Ishikawa (cell line): ENCODE measurements at regions not wholly inside any gene's neighbourhood (a gene's known extent, or its start where the extent isn't known, plus 50 kb on each side); places are given as distances from the start of the nearest gene placed in this dataset.

Experiments
- CEBPB ChIP-seq: IDR thresholded peaks from 2 replicates; pipeline ENCODE4 v1.6.1; 2012
- CREB1 ChIP-seq: IDR thresholded peaks from 2 replicates; pipeline ENCODE4 v1.6.1; 2012; ENCODE audit warnings: low read depth
- EGR1 ChIP-seq: IDR thresholded peaks from 2 replicates; pipeline ENCODE4 v1.6.1; 2012
- EP300 ChIP-seq: IDR thresholded peaks from 2 replicates; pipeline ENCODE4 v1.6.1; 2012; ENCODE audit warnings: borderline replicate concordance
- FOXM1 ChIP-seq: IDR thresholded peaks from 2 replicates; pipeline ENCODE4 v1.6.1; 2012; ENCODE audit warnings: low read depth, borderline replicate concordance
- NFIC ChIP-seq: IDR thresholded peaks from 2 replicates; pipeline ENCODE4 v1.6.1; 2012
- RAD21 ChIP-seq: IDR thresholded peaks from 2 replicates; pipeline ENCODE4 v1.6.1; 2012; ENCODE audit warnings: low read depth
- TAF1 ChIP-seq: IDR thresholded peaks from 2 replicates; pipeline ENCODE4 v1.6.1; 2012; ENCODE audit warnings: low read depth, mild to moderate bottlenecking
- TCF12 ChIP-seq: IDR thresholded peaks from 2 replicates; pipeline ENCODE4 v1.6.1; 2012; ENCODE audit warnings: low read depth
- TEAD4 ChIP-seq: IDR thresholded peaks from 2 replicates; pipeline ENCODE4 v1.6.1; 2012
- YY1 ChIP-seq: IDR thresholded peaks from 2 replicates; pipeline ENCODE4 v1.6.1; 2012; ENCODE audit warnings: low read depth
- ZBTB7A ChIP-seq: IDR thresholded peaks from 2 replicates; pipeline ENCODE4 v1.6.1; 2012; ENCODE audit warnings: low read depth
- TF ChIP-seq, protein P1 (sequence below): IDR thresholded peaks from 2 replicates; pipeline ENCODE4 v1.6.1; 2012; ENCODE audit warnings: low read depth, mild to moderate bottlenecking
- TF ChIP-seq, protein P2 (sequence below): IDR thresholded peaks from 2 replicates; pipeline ENCODE4 v1.6.1; 2012
- TF ChIP-seq, protein P3 (sequence below): IDR thresholded peaks from 2 replicates; pipeline ENCODE4 v1.6.1; 2012

DNA sequence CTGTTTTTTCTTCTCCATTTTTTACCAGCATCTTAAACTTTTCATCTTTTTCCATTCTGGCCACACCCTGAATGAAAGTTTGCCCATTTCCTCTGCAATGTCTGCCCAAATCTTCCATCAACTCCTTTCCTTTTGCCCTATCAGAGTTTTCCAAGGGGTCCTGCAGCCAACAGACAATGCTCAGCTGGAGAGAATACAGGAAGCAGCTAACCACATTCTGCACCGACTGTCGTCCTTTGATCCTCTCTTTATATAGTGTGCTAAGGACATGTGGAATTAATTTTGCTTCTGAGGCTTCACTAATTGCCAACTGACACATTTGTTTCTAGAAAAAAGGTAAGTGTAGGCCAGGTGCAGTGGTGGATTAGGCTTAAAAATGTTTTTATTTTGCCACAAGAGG lies 50.5 kb upstream of the DLX2 start:
- TF ChIP-seq FOXM1: no peak
- no peak for TF ChIP-seq ZBTB7A
- no peak for TF ChIP-seq TEAD4
- TF ChIP-seq NFIC: no peak
- no peak for TF ChIP-seq CEBPB
- no peak for TF ChIP-seq TAF1
- TF ChIP-seq, protein P1, sequence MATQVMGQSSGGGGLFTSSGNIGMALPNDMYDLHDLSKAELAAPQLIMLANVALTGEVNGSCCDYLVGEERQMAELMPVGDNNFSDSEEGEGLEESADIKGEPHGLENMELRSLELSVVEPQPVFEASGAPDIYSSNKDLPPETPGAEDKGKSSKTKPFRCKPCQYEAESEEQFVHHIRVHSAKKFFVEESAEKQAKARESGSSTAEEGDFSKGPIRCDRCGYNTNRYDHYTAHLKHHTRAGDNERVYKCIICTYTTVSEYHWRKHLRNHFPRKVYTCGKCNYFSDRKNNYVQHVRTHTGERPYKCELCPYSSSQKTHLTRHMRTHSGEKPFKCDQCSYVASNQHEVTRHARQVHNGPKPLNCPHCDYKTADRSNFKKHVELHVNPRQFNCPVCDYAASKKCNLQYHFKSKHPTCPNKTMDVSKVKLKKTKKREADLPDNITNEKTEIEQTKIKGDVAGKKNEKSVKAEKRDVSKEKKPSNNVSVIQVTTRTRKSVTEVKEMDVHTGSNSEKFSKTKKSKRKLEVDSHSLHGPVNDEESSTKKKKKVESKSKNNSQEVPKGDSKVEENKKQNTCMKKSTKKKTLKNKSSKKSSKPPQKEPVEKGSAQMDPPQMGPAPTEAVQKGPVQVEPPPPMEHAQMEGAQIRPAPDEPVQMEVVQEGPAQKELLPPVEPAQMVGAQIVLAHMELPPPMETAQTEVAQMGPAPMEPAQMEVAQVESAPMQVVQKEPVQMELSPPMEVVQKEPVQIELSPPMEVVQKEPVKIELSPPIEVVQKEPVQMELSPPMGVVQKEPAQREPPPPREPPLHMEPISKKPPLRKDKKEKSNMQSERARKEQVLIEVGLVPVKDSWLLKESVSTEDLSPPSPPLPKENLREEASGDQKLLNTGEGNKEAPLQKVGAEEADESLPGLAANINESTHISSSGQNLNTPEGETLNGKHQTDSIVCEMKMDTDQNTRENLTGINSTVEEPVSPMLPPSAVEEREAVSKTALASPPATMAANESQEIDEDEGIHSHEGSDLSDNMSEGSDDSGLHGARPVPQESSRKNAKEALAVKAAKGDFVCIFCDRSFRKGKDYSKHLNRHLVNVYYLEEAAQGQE: no peak
- no peak for TF ChIP-seq RAD21
- TF ChIP-seq TCF12: no peak

DNA sequence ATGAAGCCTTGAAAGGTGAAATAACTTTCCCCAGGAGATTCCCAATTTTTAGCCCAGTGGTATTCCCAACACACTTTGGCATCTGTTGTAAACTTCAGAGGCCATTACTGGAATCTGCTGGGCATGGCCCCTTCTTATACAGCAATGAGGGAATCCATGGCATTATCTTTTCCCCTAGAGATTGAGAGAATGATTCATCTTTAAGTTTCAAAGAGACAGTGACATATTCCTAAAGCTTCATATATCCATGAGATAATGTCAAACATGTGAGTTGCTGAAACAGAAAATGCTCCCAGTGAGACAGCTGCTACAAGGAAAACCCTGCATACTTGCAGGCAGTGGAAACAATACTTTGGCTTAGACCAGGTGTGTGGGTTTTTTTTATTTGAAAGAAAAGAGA lies 51.1 kb upstream of the DLX2 start:
- TF ChIP-seq, protein P1: no peak
- TF ChIP-seq, protein P2, sequence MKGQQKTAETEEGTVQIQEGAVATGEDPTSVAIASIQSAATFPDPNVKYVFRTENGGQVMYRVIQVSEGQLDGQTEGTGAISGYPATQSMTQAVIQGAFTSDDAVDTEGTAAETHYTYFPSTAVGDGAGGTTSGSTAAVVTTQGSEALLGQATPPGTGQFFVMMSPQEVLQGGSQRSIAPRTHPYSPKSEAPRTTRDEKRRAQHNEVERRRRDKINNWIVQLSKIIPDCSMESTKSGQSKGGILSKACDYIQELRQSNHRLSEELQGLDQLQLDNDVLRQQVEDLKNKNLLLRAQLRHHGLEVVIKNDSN: no peak
- TF ChIP-seq, protein P3, sequence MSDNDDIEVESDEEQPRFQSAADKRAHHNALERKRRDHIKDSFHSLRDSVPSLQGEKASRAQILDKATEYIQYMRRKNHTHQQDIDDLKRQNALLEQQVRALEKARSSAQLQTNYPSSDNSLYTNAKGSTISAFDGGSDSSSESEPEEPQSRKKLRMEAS: no peak
- no peak for TF ChIP-seq NFIC
- TF ChIP-seq FOXM1: no peak

DNA sequence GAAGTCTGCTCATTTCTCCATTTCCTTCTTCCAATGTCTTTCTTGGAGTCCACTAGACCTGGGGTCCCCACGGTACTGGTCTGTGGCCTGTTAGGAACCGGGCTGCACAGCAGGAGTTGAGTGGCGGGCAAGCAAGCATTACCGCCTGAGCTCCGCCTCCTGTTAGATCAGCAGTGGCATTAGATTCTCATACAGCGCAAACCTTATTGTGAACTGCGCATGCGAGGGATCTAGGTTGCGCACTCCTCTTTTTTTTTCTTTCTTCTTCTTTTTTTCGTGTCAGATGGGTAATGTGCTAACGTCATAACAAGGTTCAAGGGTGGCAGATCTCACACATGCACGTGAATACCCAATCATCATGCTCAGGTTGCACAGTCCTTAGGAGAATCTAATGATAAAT lies 53.1 kb upstream of the DLX2 start:
- TF ChIP-seq, protein P2: no peak
- no peak for TF ChIP-seq YY1
- TF ChIP-seq ZBTB7A: no peak
- TF ChIP-seq FOXM1: no peak
- no peak for TF ChIP-seq CEBPB
- no peak for TF ChIP-seq TEAD4
- TF ChIP-seq, protein P3: no peak
- TF ChIP-seq NFIC: no peak

DNA sequence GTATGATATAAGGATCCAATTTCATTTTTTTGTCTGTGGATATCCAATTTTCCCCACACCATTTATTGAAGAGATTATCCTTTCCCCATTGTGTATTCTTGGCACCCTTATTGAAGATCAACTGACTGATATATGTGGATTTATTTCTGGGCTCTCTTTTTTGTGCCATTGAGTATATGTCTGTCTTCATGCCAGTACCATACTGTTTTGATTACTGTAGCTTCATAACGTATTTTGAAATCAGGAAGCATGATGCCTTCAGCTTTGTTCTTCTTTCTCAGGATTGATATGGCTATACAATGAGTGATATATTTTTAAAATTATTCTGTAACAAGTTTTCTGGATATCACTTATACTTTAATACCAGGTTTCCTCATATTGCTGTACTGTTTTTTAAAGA lies 58.1 kb upstream of the DLX2 start:
- no peak for TF ChIP-seq EP300
- TF ChIP-seq TCF12: no peak
- TF ChIP-seq, protein P1: no peak
- no peak for TF ChIP-seq CREB1
- TF ChIP-seq CEBPB: no peak
- TF ChIP-seq FOXM1: no peak
- TF ChIP-seq YY1: no peak

DNA sequence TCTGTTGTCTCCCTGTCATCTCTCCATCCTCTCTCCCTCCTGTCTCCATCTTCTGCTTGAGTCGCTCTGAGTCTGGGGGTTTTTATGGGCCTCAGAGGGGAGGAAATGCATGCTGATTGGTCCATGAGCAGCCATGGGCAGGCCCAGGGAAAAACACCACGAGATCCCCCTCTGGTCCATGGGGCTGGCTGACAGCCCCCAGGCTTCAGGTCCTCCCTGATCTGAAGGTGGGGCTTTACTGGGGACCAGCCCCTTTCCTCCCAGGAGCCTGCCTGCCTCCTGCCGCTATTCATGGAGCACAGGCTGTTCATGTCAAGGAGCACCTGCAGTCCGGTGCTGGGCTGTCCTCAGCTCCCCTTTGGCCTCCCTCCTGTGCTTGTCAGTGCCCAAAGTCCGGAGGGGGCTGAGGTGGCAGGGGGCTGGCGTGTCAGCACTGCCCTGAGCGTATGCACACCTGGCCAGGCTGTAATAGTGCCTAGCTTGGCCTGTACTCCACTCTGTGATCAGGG lies 59.6 kb upstream of the DLX2 start:
- TF ChIP-seq CREB1 (no peak), YY1 (no peak), FOXM1 (no peak), TEAD4 (no peak), EP300 (no peak), ZBTB7A (no peak), TCF12 (no peak), EGR1 (no peak), NFIC (no peak), RAD21 (no peak), TAF1 (no peak), CEBPB (no peak)
- TF ChIP-seq, protein P1: no peak
- TF ChIP-seq, protein P3: no peak
- TF ChIP-seq, protein P2: no peak
